ENCODE measurements at regions not wholly inside any gene's neighbourhood (a gene's known extent, or its start where the extent isn't known, plus 50 kb on each side); places are given as distances from the start of the nearest gene placed in this dataset.

DNA sequence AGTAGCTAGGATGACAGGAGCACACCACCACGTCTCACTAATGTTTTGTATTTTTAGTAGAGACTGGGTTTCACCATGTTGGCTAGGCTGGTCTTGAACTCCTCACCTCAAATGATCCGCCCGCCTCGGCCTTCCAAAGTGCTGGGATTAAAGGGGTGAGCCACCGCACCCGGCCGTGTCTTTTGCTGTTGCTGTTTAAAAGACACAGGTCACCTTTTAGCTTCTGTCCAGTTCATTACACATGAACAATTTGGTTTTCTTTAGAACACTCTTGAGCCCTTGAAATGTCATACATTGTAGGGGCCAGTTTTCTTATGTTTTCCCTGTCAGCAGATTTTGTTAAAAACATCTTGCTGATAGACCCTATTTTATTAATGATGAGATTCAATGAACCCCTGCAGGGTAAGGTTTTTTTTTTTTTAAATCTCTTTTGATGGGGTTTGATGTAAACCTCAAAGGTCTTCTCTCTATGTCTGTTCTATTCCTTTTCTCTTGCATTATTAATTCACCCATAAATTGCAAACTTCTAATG lies 61.0 kb upstream of the AGPS start:
- no peak for DNase-seq (ENCODE audit: low read depth, low spot score)
- H3K79me2 ChIP-seq (ENCODE audit: insufficient read depth, low read length), result no peaks in the 10 kb centered on the region
- H2AFZ ChIP-seq (ENCODE audit: low read depth, low read length, poor library complexity, severe bottlenecking), result no peak overlapping the region
- no peaks in the 10 kb centered on the region for H4K20me1 ChIP-seq (ENCODE audit: insufficient read depth)
- CTCF ChIA-PET, result no interaction called here
- H3K27ac ChIP-seq (ENCODE audit: low read depth, low read length), result no peak overlapping the region
- no peak overlapping the region for H3K4me3 ChIP-seq (replicated peaks in 1 of 2; ENCODE audit: low read depth in 1 of 2, low read length in 2 of 2)
- intact Hi-C loops (cut with micrococcal nuclease), result loop anchor here (10.0 kb wide), 1 partner anchor 677 kb away; no protein-coding TSS in a partner anchor
- POLR2A ChIA-PET, result no interaction called here
- no peaks in the 10 kb centered on the region for H3K27me3 ChIP-seq (ENCODE audit: insufficient read depth, low read length)
- no peaks in the 10 kb centered on the region for H3K9me2 ChIP-seq (ENCODE audit: insufficient read depth)
- no peaks in the 10 kb centered on the region for H3K36me3 ChIP-seq (ENCODE audit: control insufficient read depth in 1 of 2, insufficient read depth in 2 of 2, low read length in 2 of 2)
- H3K9me3 ChIP-seq (ENCODE audit: control insufficient read depth in 1 of 2, insufficient read depth in 1 of 2, low read depth in 1 of 2, low read length in 2 of 2), result no peaks in the 10 kb centered on the region
- RAD21 ChIA-PET (ENCODE audit: low non-redundant PET in 1 of 2, low total read pairs in 2 of 2, uncharacterized antibody in 2 of 2, unreplicated experiment in 2 of 2), result no interaction called here
- H3K4me1 ChIP-seq (ENCODE audit: control insufficient read depth in 1 of 2, insufficient read depth in 2 of 2, low read length in 2 of 2), result peaks cover 8 to 19% of the 10 kb centered on the region in 2 experiments
- peak overlapping the region; percentile 34; the same call in 1 of the 2 replicates for H3K4me2 ChIP-seq (ENCODE audit: low read length)
- TF ChIP-seq ELF1 (IDR thresholded peaks at IDR 0.05; ENCODE audit: borderline replicate concordance, low read depth), result no peak
- TF ChIP-seq TCF7L2 (IDR thresholded peaks at IDR 0.05; ENCODE audit: borderline replicate concordance, extremely low read depth, insufficient read depth, insufficient read length), result no peak
- TF ChIP-seq SRF (IDR thresholded peaks at IDR 0.05; ENCODE audit: low read depth), result no peak
- no peak for TF ChIP-seq ZBTB33 (IDR thresholded peaks at IDR 0.05; ENCODE audit: extremely low read depth, insufficient replicate concordance, low read length)
- no peak for ATAC-seq
- BruUV-seq (replicated peaks), result no TSS peak
- no peak overlapping the region for H3K9ac ChIP-seq (ENCODE audit: low read length)

Measured in HCT116 (cell line).